HG03039 (cell line): ENCODE measurements at regions not wholly inside any gene's neighbourhood (a gene's known extent, or its start where the extent isn't known, plus 50 kb on each side); places are given as distances from the start of the nearest gene placed in this dataset.

Experiments
- ATAC-seq: cut with Tn5 transposase; IDR thresholded peaks from one replicate; pipeline ENCODE4 v1.9.1; 2021; ENCODE audit warnings: mild to moderate bottlenecking, moderate library complexity; ENCODE audit not compliant: unreplicated experiment

DNA sequence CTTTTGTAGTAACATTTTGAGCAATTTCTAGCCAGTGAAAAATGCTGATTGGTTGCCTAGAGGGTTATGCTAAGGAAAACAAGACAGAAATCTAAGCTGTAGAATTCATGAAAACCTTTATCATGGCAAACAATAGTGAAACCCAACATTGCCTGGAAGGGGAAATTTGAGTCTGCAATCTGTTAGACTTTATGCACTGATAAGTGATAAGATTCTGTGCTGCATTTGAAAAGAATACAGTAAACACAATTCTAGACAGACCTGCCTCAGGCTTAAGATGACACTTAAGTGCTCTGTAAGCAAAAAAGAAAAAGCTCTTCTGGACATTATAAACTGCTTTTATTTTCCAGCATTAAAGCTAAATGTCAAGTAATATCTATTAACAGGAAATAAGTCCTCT lies 519.3 kb downstream of the ISL1 start:
- no peak for ATAC-seq

GRCh38 chr5:51908215-51908614 lies 525.0 kb downstream of the ISL1 start:
- ATAC-seq, result no peak

DNA sequence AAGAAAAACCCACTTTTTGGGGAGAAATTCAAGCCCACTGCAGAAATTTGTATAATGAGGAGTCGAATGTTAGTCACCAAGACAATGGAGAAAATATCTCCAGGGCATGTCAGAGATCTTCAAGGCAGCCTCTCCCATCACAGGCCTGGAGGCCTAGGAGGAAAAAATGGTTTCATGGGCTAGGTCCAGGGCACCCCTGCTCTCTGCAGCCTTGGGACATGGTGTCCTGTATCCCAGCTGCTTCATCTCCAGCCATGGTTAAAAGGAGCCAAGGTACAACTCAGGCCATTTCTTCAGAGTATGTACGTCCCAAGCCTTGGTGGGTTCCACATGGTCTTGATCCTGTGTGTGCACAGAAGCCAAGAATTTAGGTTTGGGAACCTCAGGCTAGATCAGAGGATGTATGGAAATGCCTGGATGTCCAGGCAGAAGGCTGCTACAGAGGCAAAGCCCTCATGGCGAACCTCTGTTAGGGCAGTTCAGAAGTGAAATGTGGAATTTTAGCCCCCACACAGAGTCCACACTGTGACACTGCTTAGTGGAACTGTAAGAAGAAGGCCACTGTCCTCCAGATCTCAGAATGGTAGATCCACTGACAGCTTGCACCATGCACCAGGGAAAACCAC lies 561.4 kb downstream of the ISL1 start:
- ATAC-seq, result no peak

- no peak for ATAC-seq
These were observed 575.2 kb downstream of the ISL1 start for GRCh38 chr5:51958473-51958872.

DNA sequence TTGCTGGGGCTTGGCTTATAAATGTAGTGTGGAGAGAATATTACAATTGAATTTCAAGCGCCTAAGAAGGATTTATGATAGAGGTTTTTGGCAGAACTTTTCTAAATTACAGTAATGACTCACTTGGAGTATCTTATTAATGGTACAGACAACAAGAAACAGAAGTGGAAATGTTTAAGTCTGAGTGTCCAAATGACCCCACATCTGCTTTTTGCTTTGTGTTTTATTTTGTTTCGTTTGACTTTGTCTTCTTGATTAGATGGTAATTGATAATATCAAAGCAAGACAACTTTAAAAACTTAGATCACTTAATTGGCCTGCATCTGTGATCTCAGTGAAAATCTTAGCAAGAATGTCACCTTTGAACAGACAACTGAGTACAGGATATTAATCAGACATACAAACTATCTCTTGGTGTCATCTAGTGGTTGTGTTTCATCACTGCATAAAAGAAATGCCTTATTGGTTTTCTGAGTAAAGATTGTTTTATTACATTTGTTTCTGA lies 577.4 kb downstream of the ISL1 start:
- ATAC-seq, result no peak

GRCh38 chr5:51961154-51961562 lies 577.9 kb downstream of the ISL1 start:
- no peak for ATAC-seq

DNA sequence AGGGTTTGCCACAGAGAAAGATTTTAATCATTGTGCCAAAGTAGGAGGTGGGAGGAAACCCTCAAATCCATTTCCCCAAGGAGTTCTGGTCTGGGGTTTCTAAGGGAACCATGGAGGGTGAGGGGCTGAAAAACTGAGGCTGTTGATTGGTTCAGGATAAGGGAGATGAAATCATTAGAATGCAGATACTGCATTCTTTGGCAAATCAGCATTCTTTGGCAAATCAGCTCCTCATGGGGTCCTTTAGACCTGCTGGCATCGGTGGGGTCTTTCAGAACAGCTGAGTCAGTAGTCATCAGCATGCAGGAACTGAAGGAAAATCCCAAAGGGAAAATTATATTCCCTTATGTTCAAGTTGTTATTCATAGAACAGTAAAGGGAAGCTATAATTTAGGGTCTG lies 585.5 kb downstream of the ISL1 start:
- ATAC-seq, result no peak

GRCh38 chr5:51974834-51975233 lies 591.6 kb downstream of the ISL1 start:
- ATAC-seq, result no peak

DNA sequence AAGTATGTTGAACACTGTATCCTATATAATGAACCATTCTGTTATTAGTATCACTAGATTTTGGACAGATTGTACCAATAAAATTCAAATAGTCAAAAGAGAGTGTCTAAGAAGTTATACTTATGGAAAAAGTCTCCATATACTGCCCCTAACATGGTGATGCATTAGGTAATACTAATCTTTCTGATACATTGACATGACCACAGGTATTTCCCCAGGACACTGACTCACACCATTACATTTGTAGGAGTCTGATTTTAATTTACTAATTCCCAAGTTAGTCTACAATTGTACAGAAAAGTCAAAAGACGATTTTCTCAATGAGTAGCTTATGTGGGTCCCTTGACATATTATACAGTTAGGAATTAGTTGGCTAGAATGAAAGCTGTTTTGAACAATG lies 593.8 kb downstream of the ISL1 start:
- ATAC-seq, result no peak

- no peak for ATAC-seq
These were observed 599.9 kb downstream of the ISL1 start for GRCh38 chr5:51983161-51983560.

- no peak for ATAC-seq
These were observed 603.5 kb downstream of the ISL1 start for GRCh38 chr5:51986733-51987132.

- ATAC-seq, result no peak
These were observed 604.0 kb downstream of the ISL1 start for GRCh38 chr5:51987239-51987638.

GRCh38 chr5:51987669-51988209 lies 604.5 kb downstream of the ISL1 start:
- no peak for ATAC-seq

DNA sequence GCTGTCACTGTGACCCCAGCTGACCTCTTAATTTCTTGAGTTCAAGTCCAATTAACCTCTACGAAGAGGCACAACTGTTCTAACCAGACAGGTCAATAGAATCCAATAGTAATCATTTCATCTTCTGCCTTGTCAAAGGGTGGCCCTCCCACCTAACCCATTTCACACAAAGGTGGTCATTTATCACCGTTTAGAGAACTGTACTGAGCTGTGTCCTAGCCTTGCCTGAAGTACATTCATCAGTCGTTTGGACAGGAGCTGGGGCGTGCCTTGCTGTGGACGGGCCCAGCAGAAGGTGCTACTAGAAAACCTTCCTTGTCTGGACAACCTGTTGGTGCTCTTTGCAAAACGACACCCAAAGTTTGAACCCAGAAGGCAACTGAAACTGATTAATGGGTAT lies 605.4 kb downstream of the ISL1 start:
- no peak for ATAC-seq

DNA sequence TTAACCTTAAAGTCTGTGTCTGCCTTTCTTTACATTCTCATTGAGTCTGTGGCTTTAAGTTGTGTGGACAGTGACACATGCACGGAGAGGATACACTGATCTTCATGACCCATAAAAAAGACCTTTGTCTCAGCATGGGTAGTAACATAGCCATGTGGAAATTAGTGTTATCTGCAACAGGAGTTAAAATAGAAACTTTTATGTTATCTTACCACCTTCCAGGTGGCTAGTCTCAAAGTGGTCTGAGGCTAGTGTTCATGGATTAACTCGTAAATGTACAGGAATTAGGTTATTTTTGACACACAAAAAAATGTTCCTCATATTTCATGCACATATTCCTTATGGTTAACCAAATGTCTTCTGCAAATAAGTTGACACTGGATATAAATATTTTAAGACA lies 607.0 kb downstream of the ISL1 start:
- no peak for ATAC-seq

GRCh38 chr5:51990661-51991180 lies 607.5 kb downstream of the ISL1 start:
- ATAC-seq, result no peak

DNA sequence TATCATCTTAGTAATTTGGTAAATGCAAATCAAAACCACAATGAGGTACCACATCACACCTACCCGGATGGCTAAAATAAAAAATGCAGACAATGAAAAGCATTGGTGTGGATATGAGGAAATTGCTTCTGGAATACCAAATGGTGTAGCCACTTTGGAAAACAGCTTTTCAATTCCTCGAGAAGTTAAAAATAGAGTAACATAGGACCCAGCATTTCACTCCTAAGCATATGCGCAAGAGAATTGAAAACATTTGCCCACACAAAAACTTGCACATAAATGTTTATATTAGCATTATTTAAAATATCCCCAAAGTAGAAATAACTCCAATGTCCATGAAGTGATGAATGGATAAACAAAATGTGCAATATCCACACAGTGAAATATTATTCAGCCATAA lies 608.7 kb downstream of the ISL1 start:
- no peak for ATAC-seq

- ATAC-seq, result no peak
These were observed 612.6 kb downstream of the ISL1 start for GRCh38 chr5:51995773-51996306.

- no peak for ATAC-seq
These were observed 613.2 kb downstream of the ISL1 start for GRCh38 chr5:51996356-51996861.

DNA sequence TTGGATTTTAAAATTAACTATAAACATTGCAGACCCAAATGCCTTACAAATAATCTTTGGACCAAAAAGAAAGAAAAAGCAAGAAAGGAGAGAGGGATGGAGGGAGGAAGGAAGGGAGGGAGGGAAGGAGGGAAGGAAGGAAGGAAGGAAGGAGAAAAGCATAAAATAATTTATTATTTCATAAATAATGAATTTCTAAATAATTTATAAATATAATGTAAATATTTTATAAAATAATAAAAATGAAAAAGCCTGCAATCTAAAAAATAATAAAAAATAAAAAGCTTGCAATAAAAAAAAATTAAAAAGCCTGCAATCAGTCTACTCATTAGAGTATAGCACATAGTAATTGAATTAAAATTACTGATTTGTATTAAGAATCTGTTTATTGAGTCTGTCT lies 614.3 kb downstream of the ISL1 start:
- ATAC-seq, result no peak

DNA sequence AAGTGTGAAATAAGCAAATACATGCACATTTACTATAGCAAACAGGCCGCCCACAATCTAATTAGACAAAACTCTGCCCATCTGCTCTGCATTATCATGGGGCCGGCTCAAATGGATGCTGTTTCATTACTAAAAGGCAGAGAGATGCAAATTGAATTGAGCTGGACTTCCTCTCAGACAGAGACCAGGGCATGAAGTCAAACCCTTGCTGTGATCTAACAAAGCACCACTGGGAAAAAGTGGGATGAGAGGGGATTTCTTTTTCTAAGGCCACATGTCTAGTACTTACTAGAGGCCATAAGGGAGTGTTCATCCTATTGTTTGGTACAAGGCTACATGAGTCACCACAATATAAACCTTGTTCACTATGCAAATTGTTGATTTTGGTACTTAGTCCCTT lies 614.7 kb downstream of the ISL1 start:
- no peak for ATAC-seq

DNA sequence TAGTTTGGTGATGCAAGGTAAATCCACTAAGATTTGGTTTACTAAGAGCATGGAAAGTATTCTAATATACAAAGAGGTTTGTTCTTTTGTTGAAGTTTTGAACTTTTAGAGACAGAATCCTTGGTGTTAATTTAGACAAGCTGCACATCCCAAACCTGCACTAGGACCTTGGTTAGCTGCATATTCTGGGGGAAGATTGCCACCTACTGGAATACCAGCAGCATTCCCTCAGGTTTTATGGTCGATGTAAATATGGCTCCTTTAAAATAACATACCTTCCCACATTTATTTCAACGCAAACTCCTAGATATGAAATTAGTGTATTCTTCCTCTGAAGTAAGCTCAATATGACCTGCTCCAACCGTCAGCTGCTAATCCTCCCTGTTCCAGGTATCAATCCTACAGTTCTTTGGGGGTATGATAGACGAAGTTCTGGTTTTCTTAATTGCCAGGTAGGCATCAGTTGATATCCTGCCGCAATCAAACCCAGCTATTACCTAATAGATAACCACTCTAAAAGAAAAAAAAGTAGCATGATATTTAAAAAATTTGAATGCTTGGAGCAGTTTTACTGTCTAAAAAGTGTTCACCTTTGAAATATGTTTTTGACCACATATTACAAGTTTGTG lies 624.1 kb downstream of the ISL1 start:
- peak; percentile 48 for ATAC-seq
